GM21528 (cell line): ENCODE measurements at regions not wholly inside any gene's neighbourhood (a gene's known extent, or its start where the extent isn't known, plus 50 kb on each side); places are given as distances from the start of the nearest gene placed in this dataset.

Source experiments
- ATAC-seq: cut with Tn5 transposase; IDR thresholded peaks from one replicate; pipeline ENCODE4 v1.9.1; 2021; ENCODE audit warnings: mild to moderate bottlenecking, moderate library complexity; ENCODE audit not compliant: unreplicated experiment, low FRiP score

- no peak for ATAC-seq
Observed at GRCh38 chr11:97354576-97354975, 964.8 kb downstream of the JRKL start.

- no peak for ATAC-seq
Observed at GRCh38 chr11:97355230-97355629, 965.4 kb downstream of the JRKL start.

- ATAC-seq = no peak
Observed at GRCh38 chr11:97356144-97356543, 966.3 kb downstream of the JRKL start.

- ATAC-seq = no peak
Observed at GRCh38 chr11:97359016-97359415, 969.2 kb downstream of the JRKL start.

DNA sequence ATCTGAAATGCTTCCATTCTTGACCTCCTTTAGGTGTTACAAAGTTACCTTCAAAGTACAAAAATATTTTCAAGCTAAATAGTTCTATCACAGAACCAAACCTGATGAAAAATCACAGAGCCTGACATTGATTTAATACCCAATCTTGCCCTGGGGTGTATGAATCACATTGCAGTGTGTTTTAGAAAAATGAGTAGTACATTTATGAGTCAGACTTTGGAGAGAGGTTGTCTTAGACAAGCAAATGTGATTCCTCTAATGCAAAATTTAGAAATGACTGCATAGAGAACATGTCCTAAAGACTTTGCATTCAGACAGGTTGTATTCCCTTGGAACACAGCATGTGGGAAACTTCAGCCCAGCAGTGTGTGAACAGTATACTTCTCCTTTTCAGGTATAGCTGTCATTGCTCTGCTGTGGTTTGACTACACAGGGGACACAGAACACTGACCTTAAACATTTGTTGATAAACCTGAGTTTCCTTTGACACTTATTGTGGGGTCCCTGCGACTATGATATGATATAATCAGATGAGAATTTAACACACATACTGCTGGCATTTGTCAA lies 972.1 kb downstream of the JRKL start:
- ATAC-seq = no peak

DNA sequence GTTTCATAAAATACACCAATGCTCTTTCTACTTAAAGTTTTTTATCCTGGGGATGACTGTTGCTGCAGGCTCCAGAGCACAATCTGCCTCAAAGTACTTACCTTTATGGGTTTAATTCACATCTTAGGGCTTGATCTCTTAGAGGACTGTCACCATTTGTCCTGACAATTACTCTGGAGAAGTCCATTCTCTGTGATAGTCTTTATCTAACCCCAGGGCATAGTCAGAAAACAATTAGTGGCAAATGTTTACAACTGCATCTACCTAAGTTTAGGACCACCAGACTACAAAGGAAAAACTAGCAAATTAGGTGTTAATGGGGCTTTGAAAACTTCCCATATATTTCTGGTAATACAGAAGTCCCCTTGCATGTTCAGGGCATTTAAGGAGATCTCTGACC lies 973.5 kb downstream of the JRKL start:
- ATAC-seq = no peak

DNA sequence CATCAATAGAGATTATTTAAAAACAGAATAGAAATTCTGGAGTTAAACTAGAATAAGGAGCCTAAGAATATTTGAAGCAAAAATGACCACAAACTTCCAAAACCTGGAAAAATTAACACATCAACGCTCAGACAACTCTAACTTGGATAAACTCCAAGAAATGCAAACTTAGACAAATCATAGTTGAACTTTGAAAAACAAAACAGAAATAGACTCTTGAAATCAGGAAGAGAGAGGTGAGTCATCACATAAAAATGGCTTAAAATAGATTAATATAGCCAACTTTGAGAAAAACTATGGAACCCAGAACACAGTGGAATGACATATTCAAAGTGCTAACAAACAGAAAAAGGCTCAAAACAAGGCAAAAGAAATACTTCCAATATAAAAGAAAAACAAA lies 974.2 kb downstream of the JRKL start:
- ATAC-seq = no peak

DNA sequence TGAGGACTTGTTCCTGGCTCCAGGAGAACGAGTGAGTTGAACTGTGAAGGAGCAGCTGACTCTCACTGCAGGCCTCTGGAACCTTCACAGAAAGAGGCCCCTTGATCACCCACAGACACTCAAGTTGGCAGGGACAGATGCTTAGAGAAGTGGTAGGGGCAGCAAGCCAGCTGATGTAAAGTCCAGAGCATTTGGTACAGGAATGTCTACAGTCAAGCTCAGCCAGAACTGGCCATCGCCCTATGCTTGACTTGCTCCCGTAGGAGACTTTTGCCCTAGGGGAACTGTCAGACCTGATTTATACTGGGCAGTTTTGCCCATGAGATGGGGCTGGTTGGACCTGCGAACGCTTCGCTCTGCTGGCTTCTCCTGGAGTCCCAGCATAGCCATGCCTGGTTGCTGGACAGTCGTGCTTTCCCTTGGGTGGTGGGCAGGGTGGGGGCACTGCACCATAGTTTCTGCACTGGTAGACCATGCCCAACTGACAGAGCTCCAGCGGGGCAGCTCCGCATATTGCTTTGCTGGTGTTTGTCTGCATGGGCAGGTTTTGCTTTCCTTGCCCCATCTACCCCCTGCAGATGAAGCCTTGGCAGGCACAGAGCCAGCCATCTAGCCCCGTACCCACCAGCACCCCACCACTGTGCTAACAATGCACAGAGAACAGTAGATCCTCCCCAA lies 977.7 kb downstream of the JRKL start:
- no peak for ATAC-seq

GRCh38 chr11:97389270-97389669 lies 999.5 kb downstream of the JRKL start:
- no peak for ATAC-seq

DNA sequence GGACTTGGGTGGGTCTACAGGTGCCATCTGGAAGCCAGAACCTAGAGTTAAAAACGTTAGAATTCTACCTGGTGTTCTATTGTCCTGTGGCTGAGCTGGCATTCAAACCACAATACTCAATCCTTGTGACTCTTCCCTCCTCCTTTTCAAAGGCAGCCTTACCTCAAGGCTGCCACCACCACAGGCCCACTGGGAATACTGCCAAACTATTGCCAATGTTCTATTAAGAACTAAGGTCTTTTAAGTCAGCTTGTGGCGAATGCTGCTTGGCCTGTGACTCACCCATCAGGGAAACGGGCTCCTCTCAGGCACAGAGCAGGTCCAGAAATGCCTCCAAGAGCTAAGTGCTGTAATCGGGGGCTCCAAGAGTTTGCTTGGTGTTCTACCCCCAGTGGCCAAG lies 1008.4 kb downstream of the JRKL start:
- ATAC-seq = no peak

- no peak for ATAC-seq
Observed at GRCh38 chr11:97409141-97409540, 1019.3 kb downstream of the JRKL start.

DNA sequence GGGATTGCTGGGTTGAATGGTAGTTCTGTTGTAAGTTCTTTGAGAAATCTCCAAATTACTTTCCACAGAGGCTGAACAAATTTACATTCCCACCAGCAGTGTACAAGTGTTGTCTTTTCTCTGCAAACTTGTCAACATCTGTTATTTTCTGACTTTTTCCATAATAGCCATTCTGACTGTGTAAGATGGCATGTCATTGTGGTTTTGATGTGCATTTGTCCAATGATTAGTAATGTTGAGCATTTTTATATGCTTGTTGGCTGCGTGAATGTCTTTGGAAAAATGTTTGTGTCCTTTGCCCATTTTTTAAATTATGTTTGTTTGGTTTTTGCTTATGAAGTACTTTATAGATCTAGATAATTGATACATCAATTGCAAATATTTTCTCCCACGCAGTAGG lies 1025.0 kb downstream of the JRKL start:
- ATAC-seq = no peak

DNA sequence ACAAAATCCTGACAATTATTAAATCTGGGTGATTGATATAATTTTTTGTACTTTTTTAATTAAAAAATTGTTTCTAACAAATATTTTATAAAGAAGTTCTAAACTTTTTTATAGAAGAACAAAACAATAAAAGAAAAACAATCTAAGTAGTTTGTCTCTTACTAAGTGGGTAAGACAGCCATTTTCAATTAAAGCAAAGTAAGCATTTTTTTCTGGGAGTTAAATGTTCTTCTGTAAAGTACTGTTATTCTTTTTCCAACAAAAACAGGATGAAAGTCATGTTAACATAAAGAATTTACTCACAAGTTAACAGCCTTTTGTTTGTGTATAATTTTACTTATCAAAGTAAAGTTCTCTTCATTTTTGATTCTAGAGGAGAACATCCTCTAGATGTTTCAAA lies 1029.9 kb downstream of the JRKL start:
- no peak for ATAC-seq

- no peak for ATAC-seq
Observed at GRCh38 chr11:97428247-97428790, 1038.5 kb downstream of the JRKL start.

DNA sequence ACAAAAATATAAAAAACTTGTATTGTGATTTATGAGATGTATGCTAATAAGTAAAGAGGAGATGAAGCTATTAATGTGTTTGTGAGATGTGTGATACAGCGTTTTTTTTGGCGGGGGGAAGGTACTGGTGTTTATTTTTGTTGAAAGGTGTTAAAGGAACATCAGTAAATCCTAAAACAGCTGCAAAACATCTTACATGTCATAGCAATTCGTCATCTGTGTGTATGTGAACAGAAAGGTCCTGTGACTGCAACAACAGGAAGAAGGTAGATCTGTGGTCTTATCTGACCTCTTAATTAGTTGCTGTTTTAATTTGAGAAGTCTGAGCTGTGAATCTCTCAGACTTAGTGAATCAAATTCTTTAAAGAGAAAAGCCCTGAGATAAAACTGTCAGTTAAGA lies 1041.1 kb downstream of the JRKL start:
- no peak for ATAC-seq

- ATAC-seq = no peak
Observed at GRCh38 chr11:97432926-97433325, 1043.1 kb downstream of the JRKL start.

DNA sequence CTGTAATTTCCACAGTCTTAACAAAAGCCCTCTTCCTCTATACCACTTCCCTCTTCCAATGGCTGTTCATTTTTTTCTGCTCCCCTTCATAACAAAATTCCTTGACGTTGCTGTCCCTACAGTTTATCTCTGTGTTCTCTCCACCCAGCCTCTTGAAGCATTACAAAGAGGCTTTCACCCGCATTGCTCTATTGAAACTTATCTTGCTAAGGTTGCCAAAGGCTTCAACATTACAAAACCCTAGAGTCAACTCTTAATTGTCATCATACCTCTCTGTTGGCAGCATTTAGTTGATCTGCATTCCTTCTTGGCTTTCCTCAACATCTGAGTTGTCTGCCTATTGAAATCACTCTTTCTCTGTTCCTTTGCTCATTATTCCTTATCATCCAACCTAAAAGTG lies 1055.7 kb downstream of the JRKL start:
- ATAC-seq = no peak

DNA sequence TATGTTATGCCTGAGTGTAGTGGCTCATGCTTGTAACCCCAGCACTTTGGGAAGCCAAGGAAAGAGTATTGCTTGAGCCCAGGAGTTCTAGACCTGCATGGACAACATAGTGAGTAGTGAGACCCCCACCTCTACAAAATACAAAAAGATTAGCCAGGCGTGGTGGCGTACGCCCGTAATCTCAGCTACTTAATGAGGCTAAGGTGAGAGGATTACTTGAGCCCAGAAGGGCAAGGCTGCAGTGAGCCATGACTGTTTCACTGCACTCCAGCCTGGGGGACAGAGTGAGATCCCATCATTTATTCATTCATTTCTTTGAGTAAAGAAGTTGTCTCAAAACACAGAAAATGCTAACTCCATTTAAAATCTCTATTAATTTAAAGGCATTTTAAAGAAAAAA lies 1061.6 kb downstream of the JRKL start:
- no peak for ATAC-seq

GRCh38 chr11:97454988-97455387 lies 1065.2 kb downstream of the JRKL start:
- no peak for ATAC-seq

- ATAC-seq = no peak
Observed at GRCh38 chr11:97460091-97460490, 1070.3 kb downstream of the JRKL start.

GRCh38 chr11:97461044-97461880 lies 1071.4 kb downstream of the JRKL start:
- no peak for ATAC-seq
